B cell (primary cell): ENCODE measurements at regions not wholly inside any gene's neighbourhood (a gene's known extent, or its start where the extent isn't known, plus 50 kb on each side); places are given as distances from the start of the nearest gene placed in this dataset.

Source experiments
- ATAC-seq: fragments of 200-7000 bp; cut with Tn5 transposase; one replicate; pipeline ENCODE4 v1.10.0; 2021; ENCODE audit warnings: low read depth, mild to moderate bottlenecking, moderate number of reproducible peaks, moderate library complexity
- CTCF ChIA-PET: fragments of 350-600 bp; sonication (Branson Sonifier 250); formaldehyde crosslinking; loops from one replicate; lab custom pipeline; 2021; ENCODE audit warnings: antibody characterized with exemption, inconsistent platforms; lab: Charles Lee
- POLR2A ChIA-PET: fragments of 350-600 bp; sonication (Branson Sonifier 250); formaldehyde crosslinking; loops from one replicate; lab custom pipeline; 2021; ENCODE audit warnings: antibody characterized with exemption; lab: Charles Lee
- DNase-seq: peaks from one replicate; pipeline ENCODE4 v3.0.0; 2013
- H2AFZ ChIP-seq: 2 replicates; pipeline ENCODE4 v1.6.1; 2012; ENCODE audit warnings: mild to moderate bottlenecking, low read depth, low read length; ENCODE audit not compliant: insufficient read depth, poor library complexity, severe bottlenecking
- H3K27ac ChIP-seq, 2 donors: 1 replicate in 1 of 2; 2 replicates in 1 of 2; pipeline ENCODE4 v1.5.1; 2012 to 2013; ENCODE audit warnings: low read length in 2 of 2, mild to moderate bottlenecking in 2 of 2, moderate library complexity in 1 of 2
- H3K27me3 ChIP-seq, 4 experiments: fragments of 200-600 bp in 1 of 4; sonication (generic) in 1 of 4; replicated peaks in 1 of 4; 1 replicate in 2 of 4; 2 replicates in 2 of 4; pipeline versions ENCODE4 v1.6.1 to v1.7.0; 2013 to 2016; ENCODE audit warnings: low read length in 3 of 4, mild to moderate bottlenecking in 2 of 4, mixed read lengths in 1 of 4, moderate library complexity in 1 of 4; ENCODE audit not compliant: insufficient read depth in 4 of 4, control insufficient read depth in 3 of 4; ENCODE audit errors: control extremely low read depth in 1 of 4
- H3K36me3 ChIP-seq, 2 experiments: replicated peaks in 1 of 2; 1 replicate in 1 of 2; 2 replicates in 1 of 2; pipeline versions ENCODE4 v1.6.1 to v1.7.1; 2013; ENCODE audit warnings: low read length in 1 of 2; ENCODE audit not compliant: insufficient read depth in 2 of 2, control insufficient read depth in 1 of 2; ENCODE audit errors: control extremely low read depth in 1 of 2, extremely low read depth in 1 of 2
- H3K4me1 ChIP-seq, 2 donors: fragments of 200-600 bp in 1 of 2; sonication (generic) in 1 of 2; 1 replicate in 1 of 2; 2 replicates in 1 of 2; pipeline versions ENCODE4 v1.5.1 to v1.6.1; 2013 to 2017; ENCODE audit warnings: low read length in 2 of 2; ENCODE audit not compliant: control insufficient read depth in 2 of 2, insufficient read depth in 2 of 2
- H3K4me2 ChIP-seq: replicated peaks from 2 replicates; pipeline ENCODE3; 2012; ENCODE audit warnings: mild to moderate bottlenecking, low read depth, low read length; ENCODE audit not compliant: poor library complexity, severe bottlenecking
- H3K4me3 ChIP-seq, 5 experiments: fragments of 200-600 bp in 1 of 5; sonication (generic) in 1 of 5; 1 replicate in 3 of 5; 2 replicates in 2 of 5; pipeline versions ENCODE4 v1.5.1 to v1.7.0; 2011 to 2016; ENCODE audit warnings: low read length in 4 of 5, mild to moderate bottlenecking in 4 of 5, low read depth in 2 of 5, control low read depth in 1 of 5, moderate library complexity in 1 of 5; ENCODE audit not compliant: insufficient read depth in 1 of 5; ENCODE audit errors: control extremely low read depth in 1 of 5, extremely low read depth in 1 of 5
- H3K79me2 ChIP-seq: fragments of 200-600 bp; sonication (generic); one replicate; pipeline ENCODE4 v1.6.0; 2016; ENCODE audit warnings: low read length; ENCODE audit not compliant: control insufficient read depth, insufficient read depth
- H3K9ac ChIP-seq: fragments of 200-600 bp; sonication (generic); 2 replicates; pipeline ENCODE4 v1.6.1; 2017; ENCODE audit warnings: mild to moderate bottlenecking, low read length, moderate library complexity
- H3K9me3 ChIP-seq, 3 donors: one replicate each; pipeline versions ENCODE4 v1.6.1 to v1.7.1; 2013; ENCODE audit warnings: low read length in 2 of 3; ENCODE audit not compliant: control insufficient read depth in 2 of 3, insufficient read depth in 1 of 3; ENCODE audit errors: control extremely low read depth in 1 of 3
- H4K20me1 ChIP-seq: 2 replicates; pipeline ENCODE4 v1.6.0; 2012; ENCODE audit warnings: mild to moderate bottlenecking, low read length; ENCODE audit not compliant: insufficient read depth, control insufficient read depth, poor library complexity, severe bottlenecking
- H3K27ac Mint-ChIP-seq: one replicate; pipeline ENCODE4 v1.8.0; 2021; ENCODE audit warnings: mixed read lengths
- H3K27me3 Mint-ChIP-seq: one replicate; pipeline ENCODE4 v1.8.0; 2021; ENCODE audit warnings: mixed read lengths
- H3K4me1 Mint-ChIP-seq: one replicate; pipeline ENCODE4 v1.8.0; 2021; ENCODE audit warnings: mixed read lengths
- H3K4me3 Mint-ChIP-seq: one replicate; pipeline ENCODE4 v1.8.0; 2021; ENCODE audit warnings: mixed read lengths
- H3K9me3 Mint-ChIP-seq: one replicate; pipeline ENCODE4 v1.8.0; 2022; ENCODE audit warnings: mixed read lengths; ENCODE audit not compliant: insufficient read depth
- CTCF ChIP-seq: fragments of 200-600 bp; IDR thresholded peaks from one replicate; pipeline ENCODE4 v1.8.0; 2022; ENCODE audit warnings: antibody characterized with exemption, mild to moderate bottlenecking
- EZH2 ChIP-seq: IDR thresholded peaks from 2 replicates; pipeline ENCODE4 v1.6.1; 2012; ENCODE audit warnings: borderline replicate concordance, low read depth, mild to moderate bottlenecking, moderate library complexity, low read length; ENCODE audit not compliant: insufficient read depth, poor library complexity, severe bottlenecking
- WGBS: methylation state at CpG from one replicate; pipeline ENCODE4 v1.1.5; 2013; ENCODE audit warnings: missing lambda C conversion rate; ENCODE audit not compliant: insufficient coverage; 5-methylcytosine and 5-hydroxymethylcytosine counted together
- intact Hi-C: fragments of 100-400 bp; cut with micrococcal nuclease; formaldehyde crosslinking; loops from one replicate; pipeline ENCODE4 v1.10.0; 2022

- peaks cover 0 to 3% (median 0%) of the 10 kb centered on the region in 3 donors for H3K9me3 ChIP-seq
- Mint-ChIP-seq H3K4me1 (no peaks in the 10 kb centered on the region), H3K27me3 (peaks cover 10% of the 10 kb centered on the region), H3K4me3 (no peak overlapping the region), H3K9me3 (no peaks in the 10 kb centered on the region), H3K27ac (no peak overlapping the region)
- H3K9ac ChIP-seq: no peak overlapping the region
- H3K27me3 ChIP-seq: no peaks in the 10 kb centered on the region
- H3K27ac ChIP-seq: no peak overlapping the region
- no peaks in the 10 kb centered on the region for H3K79me2 ChIP-seq
- TF ChIP-seq CTCF: no peak
- no peak for TF ChIP-seq EZH2
- H2AFZ ChIP-seq: no peak overlapping the region
- no peak overlapping the region for H3K4me2 ChIP-seq
- no peaks in the 10 kb centered on the region for H3K4me1 ChIP-seq
- no peak overlapping the region for H3K4me3 ChIP-seq
- no peaks in the 10 kb centered on the region for H4K20me1 ChIP-seq
- no peaks in the 10 kb centered on the region for H3K36me3 ChIP-seq
- intact Hi-C loops: no loop called here
- ATAC-seq (no peak), DNase-seq (no peak)
- no CpG with 5 or more reads among the region's 1 CpG for WGBS
- ChIA-PET POLR2A (no interaction called here), CTCF (interaction anchor here (0.6 kb wide), 1 partner anchor 194 kb away, joined by 3 read pairs; no protein-coding TSS in a partner anchor)
These were observed 96.2 kb downstream of the DUSP6 start for GRCh38 chr12:89256060-89256459.

GRCh38 chr12:89253488-89253887 is 98.8 kb downstream of the DUSP6 start:
- no peaks in the 10 kb centered on the region for H3K27me3 ChIP-seq
- H3K9ac ChIP-seq: no peak overlapping the region
- WGBS: no CpG with 5 or more reads among the region's 1 CpG
- no peak overlapping the region for H3K4me3 ChIP-seq
- no peak for ATAC-seq
- TF ChIP-seq EZH2 (no peak), CTCF (no peak)
- H3K36me3 ChIP-seq: no peaks in the 10 kb centered on the region
- Mint-ChIP-seq H3K27me3 (peaks cover 14% of the 10 kb centered on the region), H3K4me1 (no peaks in the 10 kb centered on the region), H3K27ac (no peak overlapping the region), H3K9me3 (no peaks in the 10 kb centered on the region), H3K4me3 (no peak overlapping the region)
- ChIA-PET POLR2A (no interaction called here), CTCF (no interaction called here)
- intact Hi-C loops: no loop called here
- H3K79me2 ChIP-seq: no peaks in the 10 kb centered on the region
- no peak overlapping the region for H2AFZ ChIP-seq
- H4K20me1 ChIP-seq: no peaks in the 10 kb centered on the region
- H3K4me1 ChIP-seq: no peaks in the 10 kb centered on the region
- H3K9me3 ChIP-seq: peaks cover 0 to 3% (median 0%) of the 10 kb centered on the region in 3 donors
- no peak overlapping the region for H3K27ac ChIP-seq
- H3K4me2 ChIP-seq: no peak overlapping the region
- no peak for DNase-seq
